Right ventricle myocardium inferior (tissue), 1 donor: ENCODE measurements at regions not wholly inside any gene's neighbourhood (a gene's known extent, or its start where the extent isn't known, plus 50 kb on each side); places are given as distances from the start of the nearest gene placed in this dataset.

ENCODE experiments used
- ATAC-seq: fragments of 200-7000 bp; cut with Tn5 transposase; one replicate; pipeline ENCODE4 v1.9.1; 2020; ENCODE audit warnings: mild to moderate bottlenecking, moderate library complexity
- DNase-seq: peaks from one replicate; pipeline ENCODE4 v3.0.0; 2021; ENCODE audit errors: missing footprints
- intact Hi-C: fragments of 100-400 bp; cut with DNase I; formaldehyde crosslinking; loops from one replicate; pipeline ENCODE4 v1.11.0; 2022
- donor health status: DM: no; HTN: yes; CAD: no; lungs with severe emphysema.

- DNase-seq, result peak; percentile 28
- intact Hi-C loops, result no loop called here
- no peak for ATAC-seq
These were observed 104.4 kb downstream of the CRYAA start for GRCh38 chr21:43273016-43273707.

- DNase-seq (no peak), ATAC-seq (no peak)
- intact Hi-C loops, result no loop called here
These were observed 103.8 kb downstream of the CRYAA start for GRCh38 chr21:43272591-43272990.

GRCh38 chr21:43271452-43272020 lies 102.7 kb downstream of the CRYAA start:
- DNase-seq, result peak; percentile 31
- intact Hi-C loops, result no loop called here
- ATAC-seq, result no peak

GRCh38 chr21:43270800-43271301 lies 102.0 kb downstream of the CRYAA start:
- intact Hi-C loops, result no loop called here
- no peak for ATAC-seq
- DNase-seq, result peak; percentile 65

GRCh38 chr21:43269957-43270705 lies 101.3 kb downstream of the CRYAA start:
- DNase-seq (peak; percentile 30), ATAC-seq (no peak)
- intact Hi-C loops, result no loop called here

- peak; percentile 62 for DNase-seq
- intact Hi-C loops, result no loop called here
- no peak for ATAC-seq
These were observed 100.6 kb downstream of the CRYAA start for GRCh38 chr21:43269440-43269839.

- ATAC-seq (no peak), DNase-seq (peak; percentile 2)
- intact Hi-C loops, result no loop called here
These were observed 100.0 kb downstream of the CRYAA start for GRCh38 chr21:43268804-43269186.

GRCh38 chr21:43268086-43268803 lies 99.4 kb downstream of the CRYAA start:
- intact Hi-C loops, result no loop called here
- ATAC-seq (no peak), DNase-seq (peak; percentile 50)

GRCh38 chr21:43267391-43268085 lies 98.7 kb downstream of the CRYAA start:
- DNase-seq (peak; percentile 50), ATAC-seq (no peak)
- intact Hi-C loops, result no loop called here

GRCh38 chr21:43266534-43266933 lies 97.7 kb downstream of the CRYAA start:
- ATAC-seq (no peak), DNase-seq (peak; percentile 11)
- intact Hi-C loops, result no loop called here

- intact Hi-C loops, result no loop called here
- peak; percentile 22 for DNase-seq
These were observed 93.6 kb downstream of the CRYAA start for GRCh38 chr21:43262427-43262826.

More at GRCh38 chr21:43262427-43262826, 93.6 kb downstream of the CRYAA start:
- ATAC-seq, result peak; percentile 74
